WTC11 (cell line): ENCODE measurements at regions not wholly inside any gene's neighbourhood (a gene's known extent, or its start where the extent isn't known, plus 50 kb on each side); places are given as distances from the start of the nearest gene placed in this dataset.

ENCODE experiments used
- ZNF121 ChIP-seq: sonication (generic); formaldehyde crosslinking; IDR thresholded peaks from 2 replicates; pipeline ENCODE4 v1.8.0; 2023; ENCODE audit warnings: missing genetic modification reagents
- TF ChIP-seq, protein P1 (sequence below): fragments of 250-450 bp; sonication (Bioruptor Pico); conservative IDR thresholded peaks from 2 replicates; pipeline ENCODE4 v1.9.0; 2021; ENCODE audit warnings: mild to moderate bottlenecking
- TF ChIP-seq, protein P2 (sequence below): sonication (generic); formaldehyde crosslinking; IDR thresholded peaks from 2 replicates; pipeline ENCODE4 v1.8.0; 2022; ENCODE audit warnings: missing genetic modification reagents
- TF ChIP-seq, protein P3 (sequence below): fragments of 200-600 bp; IDR thresholded peaks from 2 replicates; pipeline ENCODE4 v1.8.0; 2022; ENCODE audit warnings: antibody characterized with exemption

DNA sequence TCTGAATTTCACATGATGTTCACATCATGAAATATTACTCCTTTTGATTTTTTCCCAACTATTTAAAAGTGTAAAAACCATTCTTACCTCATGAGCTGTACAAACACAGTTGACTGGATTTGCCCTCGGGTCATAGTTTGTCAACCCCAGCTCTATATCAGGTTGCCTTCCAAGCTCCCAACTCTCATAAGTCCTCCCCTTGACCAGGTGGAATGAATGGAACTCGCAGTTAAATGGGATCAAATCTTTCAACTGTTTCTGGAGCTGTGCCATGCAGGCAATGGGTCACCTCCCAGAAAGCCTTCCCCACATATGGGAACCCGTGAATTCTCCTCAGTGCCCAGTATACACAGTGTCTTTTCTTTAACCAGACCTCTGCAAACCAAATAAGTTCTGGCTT lies 169.8 kb upstream of the FOXD3 start:
- TF ChIP-seq, protein P1, sequence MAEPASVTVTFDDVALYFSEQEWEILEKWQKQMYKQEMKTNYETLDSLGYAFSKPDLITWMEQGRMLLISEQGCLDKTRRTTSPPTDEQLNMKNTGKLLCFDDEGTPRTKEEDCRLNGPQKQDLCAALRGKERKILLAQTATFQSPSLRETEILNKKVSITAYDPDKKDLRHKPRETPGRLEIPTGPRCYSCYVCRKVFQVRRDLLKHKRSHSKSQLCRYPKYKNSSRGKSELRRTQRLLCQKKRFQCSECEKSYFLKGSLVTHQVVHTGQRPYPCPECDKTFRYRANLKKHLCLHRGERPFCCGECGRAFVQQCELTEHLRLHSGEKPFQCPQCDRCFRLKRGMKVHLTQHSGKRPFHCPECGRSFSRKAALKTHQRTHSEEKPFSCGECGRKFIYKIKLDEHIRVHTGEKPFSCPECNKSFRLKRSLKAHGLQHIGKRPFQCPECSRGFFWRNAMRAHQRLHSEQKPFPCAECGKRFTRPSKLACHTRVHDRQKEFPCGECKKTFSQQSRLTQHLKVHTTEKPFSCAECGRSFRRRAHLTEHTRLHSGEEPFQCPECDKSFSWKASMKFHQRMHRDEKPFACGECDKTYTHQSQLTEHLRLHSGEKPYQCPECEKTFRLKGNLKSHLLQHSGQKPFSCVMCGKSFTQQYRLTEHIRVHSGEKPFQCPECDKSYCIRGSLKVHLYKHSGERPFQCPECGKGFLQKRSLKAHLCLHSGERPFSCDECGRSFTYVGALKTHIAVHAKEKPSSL, result no peak
- TF ChIP-seq, protein P2, sequence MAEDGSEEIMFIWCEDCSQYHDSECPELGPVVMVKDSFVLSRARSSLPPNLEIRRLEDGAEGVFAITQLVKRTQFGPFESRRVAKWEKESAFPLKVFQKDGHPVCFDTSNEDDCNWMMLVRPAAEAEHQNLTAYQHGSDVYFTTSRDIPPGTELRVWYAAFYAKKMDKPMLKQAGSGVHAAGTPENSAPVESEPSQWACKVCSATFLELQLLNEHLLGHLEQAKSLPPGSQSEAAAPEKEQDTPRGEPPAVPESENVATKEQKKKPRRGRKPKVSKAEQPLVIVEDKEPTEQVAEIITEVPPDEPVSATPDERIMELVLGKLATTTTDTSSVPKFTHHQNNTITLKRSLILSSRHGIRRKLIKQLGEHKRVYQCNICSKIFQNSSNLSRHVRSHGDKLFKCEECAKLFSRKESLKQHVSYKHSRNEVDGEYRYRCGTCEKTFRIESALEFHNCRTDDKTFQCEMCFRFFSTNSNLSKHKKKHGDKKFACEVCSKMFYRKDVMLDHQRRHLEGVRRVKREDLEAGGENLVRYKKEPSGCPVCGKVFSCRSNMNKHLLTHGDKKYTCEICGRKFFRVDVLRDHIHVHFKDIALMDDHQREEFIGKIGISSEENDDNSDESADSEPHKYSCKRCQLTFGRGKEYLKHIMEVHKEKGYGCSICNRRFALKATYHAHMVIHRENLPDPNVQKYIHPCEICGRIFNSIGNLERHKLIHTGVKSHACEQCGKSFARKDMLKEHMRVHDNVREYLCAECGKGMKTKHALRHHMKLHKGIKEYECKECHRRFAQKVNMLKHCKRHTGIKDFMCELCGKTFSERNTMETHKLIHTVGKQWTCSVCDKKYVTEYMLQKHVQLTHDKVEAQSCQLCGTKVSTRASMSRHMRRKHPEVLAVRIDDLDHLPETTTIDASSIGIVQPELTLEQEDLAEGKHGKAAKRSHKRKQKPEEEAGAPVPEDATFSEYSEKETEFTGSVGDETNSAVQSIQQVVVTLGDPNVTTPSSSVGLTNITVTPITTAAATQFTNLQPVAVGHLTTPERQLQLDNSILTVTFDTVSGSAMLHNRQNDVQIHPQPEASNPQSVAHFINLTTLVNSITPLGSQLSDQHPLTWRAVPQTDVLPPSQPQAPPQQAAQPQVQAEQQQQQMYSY (CRISPR knock-in tag), result no peak
- TF ChIP-seq, protein P3, sequence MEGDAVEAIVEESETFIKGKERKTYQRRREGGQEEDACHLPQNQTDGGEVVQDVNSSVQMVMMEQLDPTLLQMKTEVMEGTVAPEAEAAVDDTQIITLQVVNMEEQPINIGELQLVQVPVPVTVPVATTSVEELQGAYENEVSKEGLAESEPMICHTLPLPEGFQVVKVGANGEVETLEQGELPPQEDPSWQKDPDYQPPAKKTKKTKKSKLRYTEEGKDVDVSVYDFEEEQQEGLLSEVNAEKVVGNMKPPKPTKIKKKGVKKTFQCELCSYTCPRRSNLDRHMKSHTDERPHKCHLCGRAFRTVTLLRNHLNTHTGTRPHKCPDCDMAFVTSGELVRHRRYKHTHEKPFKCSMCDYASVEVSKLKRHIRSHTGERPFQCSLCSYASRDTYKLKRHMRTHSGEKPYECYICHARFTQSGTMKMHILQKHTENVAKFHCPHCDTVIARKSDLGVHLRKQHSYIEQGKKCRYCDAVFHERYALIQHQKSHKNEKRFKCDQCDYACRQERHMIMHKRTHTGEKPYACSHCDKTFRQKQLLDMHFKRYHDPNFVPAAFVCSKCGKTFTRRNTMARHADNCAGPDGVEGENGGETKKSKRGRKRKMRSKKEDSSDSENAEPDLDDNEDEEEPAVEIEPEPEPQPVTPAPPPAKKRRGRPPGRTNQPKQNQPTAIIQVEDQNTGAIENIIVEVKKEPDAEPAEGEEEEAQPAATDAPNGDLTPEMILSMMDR, result no peak
- no peak for TF ChIP-seq ZNF121 (CRISPR knock-in tag)
